ENCODE measurements at regions not wholly inside any gene's neighbourhood (a gene's known extent, or its start where the extent isn't known, plus 50 kb on each side); places are given as distances from the start of the nearest gene placed in this dataset.

DNA sequence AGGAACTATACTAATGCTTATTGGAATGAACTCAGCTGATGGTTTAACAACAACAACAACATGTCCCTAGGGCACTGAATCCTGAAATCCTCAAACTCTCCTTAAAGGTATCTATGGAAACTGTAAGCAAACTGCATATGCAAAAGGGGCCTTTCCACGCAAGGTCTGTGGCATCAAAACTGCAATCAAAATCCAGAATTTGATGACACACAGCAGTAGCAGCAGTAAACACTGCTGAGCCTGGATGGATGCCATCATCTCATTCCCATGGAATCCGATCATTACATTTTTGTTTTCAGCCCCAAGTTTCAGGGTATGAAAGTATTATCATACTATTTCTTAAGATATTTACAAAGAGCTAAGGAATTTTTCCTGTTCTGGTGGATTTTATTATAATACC lies 399.7 kb downstream of the VPS13C start:
- TF ChIP-seq, protein P1, sequence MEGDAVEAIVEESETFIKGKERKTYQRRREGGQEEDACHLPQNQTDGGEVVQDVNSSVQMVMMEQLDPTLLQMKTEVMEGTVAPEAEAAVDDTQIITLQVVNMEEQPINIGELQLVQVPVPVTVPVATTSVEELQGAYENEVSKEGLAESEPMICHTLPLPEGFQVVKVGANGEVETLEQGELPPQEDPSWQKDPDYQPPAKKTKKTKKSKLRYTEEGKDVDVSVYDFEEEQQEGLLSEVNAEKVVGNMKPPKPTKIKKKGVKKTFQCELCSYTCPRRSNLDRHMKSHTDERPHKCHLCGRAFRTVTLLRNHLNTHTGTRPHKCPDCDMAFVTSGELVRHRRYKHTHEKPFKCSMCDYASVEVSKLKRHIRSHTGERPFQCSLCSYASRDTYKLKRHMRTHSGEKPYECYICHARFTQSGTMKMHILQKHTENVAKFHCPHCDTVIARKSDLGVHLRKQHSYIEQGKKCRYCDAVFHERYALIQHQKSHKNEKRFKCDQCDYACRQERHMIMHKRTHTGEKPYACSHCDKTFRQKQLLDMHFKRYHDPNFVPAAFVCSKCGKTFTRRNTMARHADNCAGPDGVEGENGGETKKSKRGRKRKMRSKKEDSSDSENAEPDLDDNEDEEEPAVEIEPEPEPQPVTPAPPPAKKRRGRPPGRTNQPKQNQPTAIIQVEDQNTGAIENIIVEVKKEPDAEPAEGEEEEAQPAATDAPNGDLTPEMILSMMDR (IDR thresholded peaks at IDR 0.05; ENCODE audit: low read depth, low read length) = no peak
- no peak for TF ChIP-seq EZH2phosphoT487 (IDR thresholded peaks at IDR 0.05; ENCODE audit: low read depth)

Data from OCI-LY3 (cell line).